ENCODE measurements at regions not wholly inside any gene's neighbourhood (a gene's known extent, or its start where the extent isn't known, plus 50 kb on each side); places are given as distances from the start of the nearest gene placed in this dataset.

- ChIA-PET POLR2A (no interaction called here), RAD21 (ENCODE audit: low non-redundant PET in 1 of 2, low total read pairs in 2 of 2, uncharacterized antibody in 2 of 2, unreplicated experiment in 2 of 2) (interaction anchor here in 1 of 2 experiments (0.6 kb wide), 1 partner anchor 852 kb away, joined by 3 read pairs; no protein-coding TSS in a partner anchor)
These were observed 122.0 kb downstream of the PTCSC3 start for GRCh38 chr14:36054353-36055051.

More at GRCh38 chr14:36054353-36055051, 122.0 kb downstream of the PTCSC3 start:
- ATAC-seq = no peak
- intact Hi-C loops (cut with micrococcal nuclease) = no loop called here
- Histone ChIP-seq H3K36me3 (ENCODE audit: control insufficient read depth in 1 of 2, insufficient read depth in 2 of 2, low read length in 2 of 2) (no peaks in the 10 kb centered on the region), H3K9me3 (ENCODE audit: control insufficient read depth in 1 of 2, insufficient read depth in 1 of 2, low read depth in 1 of 2, low read length in 2 of 2) (no peaks in the 10 kb centered on the region), H3K4me2 (ENCODE audit: low read length) (no peak overlapping the region), H3K27me3 (ENCODE audit: insufficient read depth, low read length) (no peaks in the 10 kb centered on the region), H3K27ac (ENCODE audit: low read depth, low read length) (no peak overlapping the region), H4K20me1 (ENCODE audit: insufficient read depth) (no peaks in the 10 kb centered on the region), H3K4me3 (replicated peaks in 1 of 2; ENCODE audit: low read depth in 1 of 2, low read length in 2 of 2) (no peak overlapping the region), H3K4me1 (ENCODE audit: control insufficient read depth in 1 of 2, insufficient read depth in 2 of 2, low read length in 2 of 2) (peaks cover 9 to 10% of the 10 kb centered on the region in 2 experiments), H3K9ac (ENCODE audit: low read length) (no peak overlapping the region), H2AFZ (ENCODE audit: low read depth, low read length, poor library complexity, severe bottlenecking) (no peak overlapping the region), H3K9me2 (ENCODE audit: insufficient read depth) (no peaks in the 10 kb centered on the region), H3K79me2 (ENCODE audit: insufficient read depth, low read length) (no peaks in the 10 kb centered on the region)
- CTCF ChIA-PET = no interaction called here
- TF ChIP-seq YY1 (IDR thresholded peaks at IDR 0.05; ENCODE audit: extremely low read depth, insufficient replicate concordance, low read depth, low read length) (no peak), RAD21 (IDR thresholded peaks at IDR 0.05; ENCODE audit: low read depth) (no peak), SP1 (IDR thresholded peaks at IDR 0.05; ENCODE audit: low read depth) (no peak), REST (IDR thresholded peaks at IDR 0.05; ENCODE audit: low read depth) (no peak), ZBTB33 (IDR thresholded peaks at IDR 0.05; ENCODE audit: extremely low read depth, insufficient replicate concordance, low read length) (no peak), POLR2AphosphoS5 (IDR thresholded peaks at IDR 0.05; ENCODE audit: low read depth, low read length) (no peak), SRF (IDR thresholded peaks at IDR 0.05; ENCODE audit: low read depth) (no peak), SIN3A (IDR thresholded peaks at IDR 0.05; ENCODE audit: low read depth) (no peak), EZH2phosphoT487 (IDR thresholded peaks at IDR 0.05; ENCODE audit: borderline replicate concordance) (no peak), EZH2 (IDR thresholded peaks at IDR 0.05) (no peak), ZFX (IDR thresholded peaks at IDR 0.05) (no peak), ZNF274 (IDR thresholded peaks at IDR 0.05; ENCODE audit: low read depth, low read length) (no peak)
- DNase-seq (ENCODE audit: low read depth, low spot score) = no peak
- BruUV-seq (replicated peaks) = no TSS peak

Measured in HCT116 (cell line).